IPS DF 6.9 (cell line): ENCODE measurements at regions not wholly inside any gene's neighbourhood (a gene's known extent, or its start where the extent isn't known, plus 50 kb on each side); places are given as distances from the start of the nearest gene placed in this dataset.
"Not testable (repeated sequence)": the region's sequence is repeated elsewhere in the genome, so short reads cannot be mapped to it uniquely, and the experiment has no call there.

ENCODE experiments used
- DNase-seq: peaks from one replicate; pipeline ENCODE4 v3.0.0-alpha.2; 2013; ENCODE audit warnings: low read depth, low spot score
- H3K27ac ChIP-seq: one replicate; pipeline ENCODE4 v1.5.1; 2013; ENCODE audit warnings: low read length, control low read depth
- H3K27me3 ChIP-seq: 2 replicates; pipeline ENCODE4 v1.6.1; 2013; ENCODE audit warnings: mild to moderate bottlenecking, low read length; ENCODE audit not compliant: control insufficient read depth, insufficient read depth
- H3K36me3 ChIP-seq: 2 replicates; pipeline ENCODE4 v1.6.1; 2013; ENCODE audit warnings: low read length; ENCODE audit not compliant: control insufficient read depth, insufficient read depth
- H3K4me1 ChIP-seq: 2 replicates; pipeline ENCODE4 v1.6.1; 2013; ENCODE audit warnings: low read length; ENCODE audit not compliant: control insufficient read depth, insufficient read depth
- H3K4me3 ChIP-seq: 2 replicates; pipeline ENCODE4 v1.5.1; 2013; ENCODE audit warnings: mild to moderate bottlenecking, low read length
- H3K9me3 ChIP-seq: 2 replicates; pipeline ENCODE4 v1.6.1; 2013; ENCODE audit warnings: low read length, inconsistent platforms; ENCODE audit not compliant: control insufficient read depth, insufficient read depth
- WGBS: extraction: QIAGEN DNeasy Blood & Tissue Kit; methylation state at CpG from one replicate; pipeline ENCODE4 v1.1.7; 2013; ENCODE audit warnings: mixed read lengths, missing lambda C conversion rate; ENCODE audit not compliant: insufficient read length, insufficient coverage; 5-methylcytosine and 5-hydroxymethylcytosine counted together

DNA sequence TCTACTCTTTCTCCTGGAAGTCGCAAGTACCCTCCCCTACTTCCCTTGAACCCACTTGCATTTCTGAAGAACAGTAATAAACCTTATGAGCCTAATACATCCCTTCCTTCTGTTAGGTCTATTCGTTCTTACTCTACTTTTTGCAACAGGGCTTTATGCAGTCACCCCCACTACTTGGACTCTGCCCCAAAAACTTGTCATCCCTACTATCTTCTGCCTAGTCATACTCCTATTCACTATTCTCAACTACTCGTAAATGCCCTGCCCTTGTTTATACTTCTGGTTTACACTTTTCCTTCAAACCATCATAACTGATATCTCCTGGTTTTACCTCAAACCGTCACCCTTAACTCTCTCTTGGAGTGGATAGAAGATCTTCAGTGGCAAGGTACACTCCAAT, 55.2 kb upstream of the SLIT2 start:
- no CpG with 5 or more reads among the region's 4 CpGs for WGBS

DNA sequence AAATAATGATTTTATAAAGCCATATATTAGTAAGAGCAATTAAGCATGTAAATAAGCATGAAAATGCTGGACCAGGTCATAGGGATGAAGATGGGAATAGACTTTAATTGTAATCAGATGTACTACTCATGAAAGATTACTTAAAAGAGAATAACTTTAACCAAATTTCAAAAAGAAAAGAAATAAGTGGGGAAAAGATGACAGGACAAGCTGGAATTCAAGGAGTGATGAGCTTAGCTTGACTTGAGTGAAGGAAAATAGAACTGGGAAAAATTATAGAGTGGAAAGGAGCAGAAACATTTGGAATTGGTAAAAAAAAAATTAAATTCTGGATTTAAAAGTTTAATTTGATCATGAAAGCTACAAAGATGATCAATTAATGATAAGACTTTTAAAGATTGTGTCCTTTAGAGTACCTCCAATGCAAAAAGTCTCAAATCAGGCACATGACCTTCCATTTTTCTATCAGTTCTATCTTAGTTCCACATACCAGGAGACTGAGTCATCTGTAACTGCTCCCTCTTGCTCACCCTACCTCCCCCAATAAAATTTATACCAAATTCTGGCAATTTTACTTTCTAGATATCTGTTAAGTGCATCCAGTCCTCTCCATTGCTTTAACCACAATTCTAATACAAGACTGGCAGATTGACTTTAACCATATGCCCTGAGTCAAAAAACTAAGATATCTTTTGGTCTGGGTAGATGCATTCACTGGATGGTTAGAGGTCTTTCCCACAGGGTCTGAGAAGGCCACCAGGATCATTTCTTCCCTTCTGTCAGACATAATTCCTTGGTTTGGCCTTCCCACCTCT, 56.4 kb upstream of the SLIT2 start:
- Histone ChIP-seq H3K4me1 (no peaks in the 10 kb centered on the region), H3K27ac (no peak overlapping the region), H3K9me3 (no peaks in the 10 kb centered on the region), H3K4me3 (no peak overlapping the region), H3K36me3 (no peaks in the 10 kb centered on the region), H3K27me3 (no peaks in the 10 kb centered on the region)
- DNase-seq, result no peak

More for the DNA sequence above, 55.2 kb upstream of the SLIT2 start:
- Histone ChIP-seq H3K4me1 (no peaks in the 10 kb centered on the region), H3K27me3 (no peaks in the 10 kb centered on the region), H3K27ac (no peak overlapping the region), H3K4me3 (no peak overlapping the region), H3K36me3 (no peaks in the 10 kb centered on the region), H3K9me3 (no peaks in the 10 kb centered on the region)
- DNase-seq, result no peak

DNA sequence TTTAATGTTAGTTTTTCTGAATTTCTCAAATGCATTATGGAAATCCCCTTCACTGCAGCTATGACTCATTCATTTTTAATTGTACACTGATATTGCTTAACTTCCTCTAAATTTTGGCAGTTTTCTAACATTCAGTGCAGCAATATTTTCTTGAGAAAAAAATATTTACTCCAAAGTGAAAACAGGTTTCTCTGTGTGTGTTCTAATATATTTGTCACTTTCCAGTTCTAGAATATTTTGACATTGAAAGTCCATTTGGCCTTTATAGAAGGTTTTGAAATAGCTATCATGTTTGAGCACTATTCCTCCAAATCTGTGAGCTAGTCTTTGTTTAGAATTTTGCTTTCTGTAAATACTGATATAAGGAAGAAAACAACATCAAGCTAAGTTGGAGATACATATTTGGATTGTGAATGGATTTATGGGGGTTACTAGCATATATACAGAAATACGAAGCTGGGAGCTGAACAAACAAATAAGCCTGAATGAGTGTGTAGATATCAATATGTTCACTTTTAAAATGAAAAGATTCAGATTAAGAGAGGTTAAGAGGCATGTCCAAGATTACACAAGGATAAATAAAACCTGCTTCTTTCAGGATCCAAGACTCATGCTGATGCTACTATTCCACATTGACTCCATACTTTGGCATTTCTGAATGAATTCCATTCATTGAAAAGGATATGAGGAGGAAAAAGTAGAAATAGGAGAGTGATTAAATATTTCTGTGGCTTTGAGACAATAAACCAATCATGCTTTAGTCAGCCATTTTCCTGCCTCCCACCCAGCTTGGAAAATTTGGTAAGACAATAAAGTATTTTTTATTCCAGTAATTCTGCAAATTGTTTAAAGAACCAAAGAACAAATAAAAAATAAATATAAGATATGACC, 57.3 kb upstream of the SLIT2 start:
- no peaks in the 10 kb centered on the region for H3K36me3 ChIP-seq

DNA sequence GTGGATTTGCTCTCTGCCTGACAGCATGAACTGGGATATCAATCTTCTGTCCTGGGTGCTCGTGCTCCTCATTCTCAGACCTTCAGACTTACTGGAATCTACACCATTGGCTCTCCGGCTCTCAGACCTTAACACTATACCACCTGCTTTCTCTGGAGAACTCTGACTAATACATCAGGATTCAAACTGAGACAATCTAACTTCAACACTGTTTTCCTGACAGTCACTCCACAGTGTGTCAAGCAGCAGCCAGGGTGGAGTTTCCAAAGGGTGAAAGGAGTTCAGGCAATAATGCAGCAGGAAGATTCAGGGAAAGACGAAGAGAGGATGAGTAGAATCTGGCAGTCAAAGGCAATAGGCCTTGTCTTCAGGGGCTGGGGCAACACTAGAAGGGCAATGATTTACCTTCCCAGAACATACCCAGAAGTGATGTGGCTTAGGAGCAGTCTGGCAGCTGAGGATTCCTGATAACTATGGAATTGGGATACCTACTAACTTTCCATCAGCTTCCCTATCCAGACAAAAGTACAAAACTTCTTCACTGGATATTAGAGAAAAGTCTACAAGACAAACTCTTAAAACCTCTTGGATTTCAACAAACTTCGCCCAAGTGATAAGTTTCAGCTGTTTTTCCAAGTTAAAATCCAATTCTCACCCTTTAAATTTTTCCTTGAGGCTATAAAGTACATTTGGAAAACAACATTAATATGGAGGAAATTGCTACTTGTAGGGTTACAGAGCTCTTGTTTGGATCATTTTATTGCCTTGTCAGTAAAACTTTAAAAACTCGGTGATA, 58.4 kb upstream of the SLIT2 start:
- no peak overlapping the region for H3K27ac ChIP-seq
- no peaks in the 10 kb centered on the region for H3K4me1 ChIP-seq
- H3K27me3 ChIP-seq, result no peaks in the 10 kb centered on the region
- H3K9me3 ChIP-seq, result no peaks in the 10 kb centered on the region
- no peak overlapping the region for H3K4me3 ChIP-seq
- no CpG with 5 or more reads among the region's 5 CpGs for WGBS
- no peak for DNase-seq
- no peaks in the 10 kb centered on the region for H3K36me3 ChIP-seq

More for the DNA sequence above, 57.3 kb upstream of the SLIT2 start:
- Histone ChIP-seq H3K4me1 (no peaks in the 10 kb centered on the region), H3K27ac (no peak overlapping the region), H3K27me3 (no peaks in the 10 kb centered on the region), H3K4me3 (no peak overlapping the region), H3K9me3 (no peaks in the 10 kb centered on the region)
- no peak for DNase-seq
- no CpG with 5 or more reads among the region's 1 CpG for WGBS

DNA sequence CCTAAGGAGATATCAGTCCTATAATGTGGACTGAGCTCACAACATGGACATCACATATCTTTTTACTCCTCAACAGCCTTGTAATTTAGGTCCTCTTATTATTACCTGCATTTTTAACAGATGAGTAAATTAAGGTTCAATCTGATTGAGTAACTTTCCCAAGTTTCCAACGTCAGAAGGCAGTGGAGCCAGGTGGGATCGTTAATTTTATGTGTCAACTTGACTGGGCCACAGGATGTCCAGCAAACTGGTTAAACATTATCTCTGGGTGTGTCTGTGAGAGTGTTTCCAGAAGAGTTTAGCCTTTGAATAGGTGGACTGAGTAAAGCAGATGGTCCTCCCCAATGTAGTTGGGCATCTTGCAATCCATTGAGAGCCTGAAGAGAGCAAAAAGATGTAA, 59.0 kb upstream of the SLIT2 start:
- no CpG with 5 or more reads among the region's 2 CpGs for WGBS
- Histone ChIP-seq H3K36me3 (no peaks in the 10 kb centered on the region), H3K27ac (no peak overlapping the region), H3K9me3 (no peaks in the 10 kb centered on the region), H3K27me3 (no peaks in the 10 kb centered on the region), H3K4me1 (no peaks in the 10 kb centered on the region), H3K4me3 (no peak overlapping the region)
- no peak for DNase-seq

DNA sequence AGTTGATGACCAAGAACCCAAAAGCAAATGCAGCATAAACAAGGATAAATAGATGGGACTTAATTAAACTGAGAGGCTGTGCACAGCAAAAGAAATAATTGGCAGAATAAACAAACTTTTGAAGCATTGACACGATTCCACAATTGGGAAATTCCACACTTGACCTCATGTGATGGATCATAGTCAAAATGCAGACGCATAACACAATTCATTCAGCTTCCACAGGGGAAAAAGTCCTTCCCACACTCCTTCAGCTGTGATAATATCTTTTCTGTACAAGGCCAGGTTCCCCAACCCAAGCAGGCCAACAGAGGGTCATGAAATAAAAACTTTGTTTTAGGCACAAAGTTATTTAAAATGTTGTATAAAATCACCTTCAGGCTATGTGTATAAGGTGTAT, 66.6 kb upstream of the SLIT2 start:
- Histone ChIP-seq H3K27me3 (no peaks in the 10 kb centered on the region), H3K4me3 (no peak overlapping the region), H3K36me3 (no peaks in the 10 kb centered on the region), H3K27ac (no peak overlapping the region), H3K4me1 (no peaks in the 10 kb centered on the region), H3K9me3 (no peaks in the 10 kb centered on the region)
- DNase-seq, result no peak
- no CpG with 5 or more reads among the region's 2 CpGs for WGBS

DNA sequence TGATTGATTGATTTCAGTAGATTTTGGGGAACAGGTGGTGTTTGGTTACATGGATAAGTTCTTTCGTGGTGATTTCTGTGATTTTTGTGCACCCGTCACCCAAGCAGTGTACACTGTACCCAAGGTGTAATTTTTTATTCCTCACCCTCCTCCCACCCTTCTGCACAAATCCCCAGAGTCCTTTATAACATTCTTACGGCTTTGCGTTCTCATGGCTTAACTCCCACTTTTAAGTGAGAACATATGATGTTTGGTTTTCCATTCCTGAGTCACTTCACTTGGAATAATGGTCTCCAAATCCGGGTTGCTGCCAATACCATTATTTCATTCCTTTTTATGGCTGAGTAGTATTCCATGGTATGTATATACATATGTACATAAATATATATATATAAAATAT, 68.6 kb upstream of the SLIT2 start:
- no CpG with 5 or more reads among the region's 5 CpGs for WGBS
- H3K27ac ChIP-seq, H3K4me1 ChIP-seq, H3K9me3 ChIP-seq, H3K27me3 ChIP-seq, H3K36me3 ChIP-seq, DNase-seq, H3K4me3 ChIP-seq: not testable (repeated sequence)

DNA sequence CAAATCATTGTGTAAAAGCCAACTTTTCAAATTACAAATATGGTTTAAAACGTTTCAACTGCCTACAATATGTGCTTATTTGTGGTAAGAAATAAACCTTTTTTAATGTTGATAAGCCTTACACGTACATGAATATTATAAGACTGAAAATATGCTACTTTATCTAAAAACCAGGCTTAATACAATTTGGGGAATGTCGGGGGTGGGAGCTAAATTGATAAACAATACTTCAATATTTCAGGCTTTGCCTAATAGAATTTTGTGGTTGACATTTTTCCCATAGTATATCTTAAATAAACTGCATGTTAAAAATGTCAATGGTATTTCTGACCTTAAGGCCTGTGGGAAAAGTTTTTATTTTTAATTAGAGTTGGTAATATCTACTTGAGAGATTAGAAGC, 69.8 kb upstream of the SLIT2 start:
- Histone ChIP-seq H3K36me3 (no peaks in the 10 kb centered on the region), H3K4me3 (no peak overlapping the region), H3K27ac (no peak overlapping the region), H3K9me3 (no peaks in the 10 kb centered on the region), H3K27me3 (no peaks in the 10 kb centered on the region), H3K4me1 (no peaks in the 10 kb centered on the region)
- WGBS, result no CpG with 5 or more reads among the region's 3 CpGs
- no peak for DNase-seq

DNA sequence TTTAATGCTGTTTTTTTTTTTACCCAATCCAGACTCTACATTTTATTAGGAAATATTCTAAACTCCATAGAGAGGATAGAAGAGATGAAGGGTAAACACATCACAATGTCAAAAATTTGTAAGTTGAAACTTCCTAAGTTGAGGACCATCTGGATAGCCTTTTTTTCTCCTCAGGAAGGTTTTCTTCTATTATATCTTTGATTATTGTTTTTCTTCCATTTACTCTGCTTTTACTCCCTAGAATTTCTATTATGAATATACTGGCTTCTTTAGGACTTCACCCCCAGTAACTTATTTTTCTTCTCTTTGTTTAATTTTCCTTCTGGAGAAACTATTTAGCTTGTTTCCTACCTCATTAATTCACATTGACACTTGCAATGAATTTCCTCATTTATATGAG, 71.2 kb upstream of the SLIT2 start:
- H3K4me1 ChIP-seq, result no peaks in the 10 kb centered on the region
- no peaks in the 10 kb centered on the region for H3K9me3 ChIP-seq
- H3K27ac ChIP-seq, result no peak overlapping the region
- H3K27me3 ChIP-seq, result no peaks in the 10 kb centered on the region
- no peak for DNase-seq
- no peak overlapping the region for H3K4me3 ChIP-seq
- no peaks in the 10 kb centered on the region for H3K36me3 ChIP-seq

DNA sequence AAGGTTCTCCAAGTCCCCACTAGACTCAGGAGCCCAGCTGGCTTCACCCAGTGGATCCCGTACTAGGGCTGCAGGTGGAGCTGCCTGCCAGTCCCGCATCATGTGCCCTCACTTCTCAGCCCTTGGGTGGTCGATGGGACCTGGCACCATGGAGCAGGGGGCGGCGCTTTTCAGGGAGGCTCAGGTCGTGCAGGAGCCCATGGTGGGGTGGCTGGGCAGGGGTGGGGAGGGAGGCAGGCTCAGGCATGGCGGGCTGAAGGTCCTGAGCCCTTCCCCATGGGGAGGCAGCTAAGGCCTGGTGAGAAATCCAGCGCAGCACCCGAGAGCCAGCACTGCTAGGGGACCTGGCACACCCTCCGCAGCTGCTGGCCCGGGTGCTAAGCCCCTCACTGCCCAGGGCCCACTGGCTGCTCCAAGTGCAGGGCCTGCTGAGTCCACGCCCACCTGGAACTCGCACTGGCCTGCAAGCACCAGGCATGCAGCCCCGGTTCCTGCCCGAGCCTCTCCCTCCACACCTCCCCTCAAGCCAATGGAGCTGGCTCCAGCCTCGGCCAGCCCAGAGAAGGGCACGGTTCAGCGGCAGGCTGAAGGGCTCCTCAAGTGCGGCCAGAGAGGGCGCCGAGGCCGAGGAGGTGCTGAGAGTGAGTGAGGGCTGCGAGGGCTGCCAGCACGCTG, 72.7 kb upstream of the SLIT2 start:
- Histone ChIP-seq H3K27ac (no peak overlapping the region), H3K36me3 (no peaks in the 10 kb centered on the region), H3K27me3 (no peaks in the 10 kb centered on the region), H3K9me3 (no peaks in the 10 kb centered on the region), H3K4me3 (no peak overlapping the region), H3K4me1 (no peaks in the 10 kb centered on the region)
- no CpG with 5 or more reads among the region's 24 CpGs for WGBS
- no peak for DNase-seq
